HL-60 (cell line): ENCODE measurements at regions not wholly inside any gene's neighbourhood (a gene's known extent, or its start where the extent isn't known, plus 50 kb on each side); places are given as distances from the start of the nearest gene placed in this dataset.
"Not testable (repeated sequence)": the region's sequence is repeated elsewhere in the genome, so short reads cannot be mapped to it uniquely, and the experiment has no call there.

Experiments used
- DNase-seq, 2 experiments: peaks; one replicate each; pipeline ENCODE4 v3.0.0-alpha.2; 2010 to 2020; ENCODE audit warnings: low read depth in 1 of 2, low spot score in 1 of 2
- H3K27ac ChIP-seq: fragments of 250-450 bp; sonication (Bioruptor Pico); replicated peaks from 2 replicates; pipeline ENCODE4 v1.5.1; 2020; ENCODE audit warnings: mild to moderate bottlenecking, moderate library complexity
- H3K27me3 ChIP-seq: fragments of 250-450 bp; sonication (Bioruptor Pico); 2 replicates; pipeline ENCODE4 v1.5.1; 2021; ENCODE audit warnings: mild to moderate bottlenecking, moderate library complexity; ENCODE audit not compliant: insufficient read depth, poor library complexity, severe bottlenecking
- H3K4me3 ChIP-seq: replicated peaks from 2 replicates; pipeline ENCODE4 v1.5.1; 2011; ENCODE audit warnings: mild to moderate bottlenecking, control low read depth, low read length; ENCODE audit not compliant: insufficient read depth
- GABPA ChIP-seq: IDR thresholded peaks from 2 replicates; pipeline ENCODE4 v1.6.1; 2012; ENCODE audit warnings: low read depth
- POLR2AphosphoS5 ChIP-seq: IDR thresholded peaks from 2 replicates; pipeline ENCODE4 v1.6.1; 2012; ENCODE audit warnings: low read depth
- SPI1 ChIP-seq: IDR thresholded peaks from 2 replicates; pipeline ENCODE4 v1.6.1; 2012; ENCODE audit warnings: low read depth, mild to moderate bottlenecking, borderline replicate concordance
- TF ChIP-seq, protein P1 (sequence below): IDR thresholded peaks from 2 replicates; pipeline ENCODE4 v1.6.1; 2012; ENCODE audit warnings: low read depth; ENCODE audit not compliant: insufficient replicate concordance
- TF ChIP-seq, protein P2 (sequence below): IDR thresholded peaks from one replicate; pipeline ENCODE4 v1.5.1; 2011; ENCODE audit warnings: low read length, control low read depth, inconsistent platforms; ENCODE audit not compliant: insufficient read depth

DNA sequence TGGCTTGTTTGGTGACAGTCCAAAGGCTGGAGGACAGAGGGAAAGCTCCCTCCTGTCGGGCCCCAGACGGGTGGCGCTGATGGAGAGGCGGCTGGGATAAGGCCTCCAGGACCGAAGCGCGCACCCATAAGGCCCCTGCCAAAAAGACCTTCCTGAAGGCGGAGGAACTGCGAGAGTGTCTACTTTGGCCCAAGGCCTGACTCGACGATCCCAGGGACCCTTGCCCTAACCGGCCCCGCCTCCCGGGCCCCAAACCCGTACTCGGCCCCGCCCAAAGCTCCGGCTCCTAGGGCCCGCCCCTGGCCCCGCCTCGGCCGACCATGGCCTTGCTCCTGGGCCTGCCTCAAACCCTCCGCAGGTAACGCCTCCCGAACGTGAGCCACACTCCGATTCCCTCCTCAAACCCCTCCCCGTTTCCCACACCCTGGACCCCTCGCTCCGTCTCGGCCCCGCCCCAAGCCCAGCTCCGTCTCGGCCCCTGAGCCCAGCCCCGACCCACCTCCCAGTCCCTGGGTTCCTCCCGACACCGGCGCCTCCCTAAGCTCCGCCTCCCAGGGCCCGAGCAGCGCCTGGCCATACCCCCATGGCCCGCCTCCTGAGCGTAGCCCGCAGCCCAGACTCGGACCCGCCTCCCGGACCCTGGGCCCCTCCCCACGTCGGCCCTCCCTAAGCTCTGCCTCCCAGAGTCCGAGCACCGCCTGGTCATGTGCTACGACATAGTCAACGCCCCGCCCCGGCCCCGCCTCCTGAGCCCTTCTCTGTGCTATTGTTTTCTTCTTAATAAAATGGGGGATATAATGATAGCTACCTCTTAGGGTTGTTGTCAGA, 90.0 kb upstream of the DRD5 start:
- peak; percentile 34 to 63 for DNase-seq
- no peak for TF ChIP-seq SPI1
- TF ChIP-seq GABPA, result no peak
- TF ChIP-seq, protein P1, sequence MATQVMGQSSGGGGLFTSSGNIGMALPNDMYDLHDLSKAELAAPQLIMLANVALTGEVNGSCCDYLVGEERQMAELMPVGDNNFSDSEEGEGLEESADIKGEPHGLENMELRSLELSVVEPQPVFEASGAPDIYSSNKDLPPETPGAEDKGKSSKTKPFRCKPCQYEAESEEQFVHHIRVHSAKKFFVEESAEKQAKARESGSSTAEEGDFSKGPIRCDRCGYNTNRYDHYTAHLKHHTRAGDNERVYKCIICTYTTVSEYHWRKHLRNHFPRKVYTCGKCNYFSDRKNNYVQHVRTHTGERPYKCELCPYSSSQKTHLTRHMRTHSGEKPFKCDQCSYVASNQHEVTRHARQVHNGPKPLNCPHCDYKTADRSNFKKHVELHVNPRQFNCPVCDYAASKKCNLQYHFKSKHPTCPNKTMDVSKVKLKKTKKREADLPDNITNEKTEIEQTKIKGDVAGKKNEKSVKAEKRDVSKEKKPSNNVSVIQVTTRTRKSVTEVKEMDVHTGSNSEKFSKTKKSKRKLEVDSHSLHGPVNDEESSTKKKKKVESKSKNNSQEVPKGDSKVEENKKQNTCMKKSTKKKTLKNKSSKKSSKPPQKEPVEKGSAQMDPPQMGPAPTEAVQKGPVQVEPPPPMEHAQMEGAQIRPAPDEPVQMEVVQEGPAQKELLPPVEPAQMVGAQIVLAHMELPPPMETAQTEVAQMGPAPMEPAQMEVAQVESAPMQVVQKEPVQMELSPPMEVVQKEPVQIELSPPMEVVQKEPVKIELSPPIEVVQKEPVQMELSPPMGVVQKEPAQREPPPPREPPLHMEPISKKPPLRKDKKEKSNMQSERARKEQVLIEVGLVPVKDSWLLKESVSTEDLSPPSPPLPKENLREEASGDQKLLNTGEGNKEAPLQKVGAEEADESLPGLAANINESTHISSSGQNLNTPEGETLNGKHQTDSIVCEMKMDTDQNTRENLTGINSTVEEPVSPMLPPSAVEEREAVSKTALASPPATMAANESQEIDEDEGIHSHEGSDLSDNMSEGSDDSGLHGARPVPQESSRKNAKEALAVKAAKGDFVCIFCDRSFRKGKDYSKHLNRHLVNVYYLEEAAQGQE, result no peak
- no peak for TF ChIP-seq POLR2AphosphoS5
- TF ChIP-seq, protein P2, sequence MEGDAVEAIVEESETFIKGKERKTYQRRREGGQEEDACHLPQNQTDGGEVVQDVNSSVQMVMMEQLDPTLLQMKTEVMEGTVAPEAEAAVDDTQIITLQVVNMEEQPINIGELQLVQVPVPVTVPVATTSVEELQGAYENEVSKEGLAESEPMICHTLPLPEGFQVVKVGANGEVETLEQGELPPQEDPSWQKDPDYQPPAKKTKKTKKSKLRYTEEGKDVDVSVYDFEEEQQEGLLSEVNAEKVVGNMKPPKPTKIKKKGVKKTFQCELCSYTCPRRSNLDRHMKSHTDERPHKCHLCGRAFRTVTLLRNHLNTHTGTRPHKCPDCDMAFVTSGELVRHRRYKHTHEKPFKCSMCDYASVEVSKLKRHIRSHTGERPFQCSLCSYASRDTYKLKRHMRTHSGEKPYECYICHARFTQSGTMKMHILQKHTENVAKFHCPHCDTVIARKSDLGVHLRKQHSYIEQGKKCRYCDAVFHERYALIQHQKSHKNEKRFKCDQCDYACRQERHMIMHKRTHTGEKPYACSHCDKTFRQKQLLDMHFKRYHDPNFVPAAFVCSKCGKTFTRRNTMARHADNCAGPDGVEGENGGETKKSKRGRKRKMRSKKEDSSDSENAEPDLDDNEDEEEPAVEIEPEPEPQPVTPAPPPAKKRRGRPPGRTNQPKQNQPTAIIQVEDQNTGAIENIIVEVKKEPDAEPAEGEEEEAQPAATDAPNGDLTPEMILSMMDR, result no peak
- Histone ChIP-seq H3K27ac (no peak overlapping the region), H3K4me3 (peak overlapping the region; percentile 48), H3K27me3 (no peaks in the 10 kb centered on the region)

DNA sequence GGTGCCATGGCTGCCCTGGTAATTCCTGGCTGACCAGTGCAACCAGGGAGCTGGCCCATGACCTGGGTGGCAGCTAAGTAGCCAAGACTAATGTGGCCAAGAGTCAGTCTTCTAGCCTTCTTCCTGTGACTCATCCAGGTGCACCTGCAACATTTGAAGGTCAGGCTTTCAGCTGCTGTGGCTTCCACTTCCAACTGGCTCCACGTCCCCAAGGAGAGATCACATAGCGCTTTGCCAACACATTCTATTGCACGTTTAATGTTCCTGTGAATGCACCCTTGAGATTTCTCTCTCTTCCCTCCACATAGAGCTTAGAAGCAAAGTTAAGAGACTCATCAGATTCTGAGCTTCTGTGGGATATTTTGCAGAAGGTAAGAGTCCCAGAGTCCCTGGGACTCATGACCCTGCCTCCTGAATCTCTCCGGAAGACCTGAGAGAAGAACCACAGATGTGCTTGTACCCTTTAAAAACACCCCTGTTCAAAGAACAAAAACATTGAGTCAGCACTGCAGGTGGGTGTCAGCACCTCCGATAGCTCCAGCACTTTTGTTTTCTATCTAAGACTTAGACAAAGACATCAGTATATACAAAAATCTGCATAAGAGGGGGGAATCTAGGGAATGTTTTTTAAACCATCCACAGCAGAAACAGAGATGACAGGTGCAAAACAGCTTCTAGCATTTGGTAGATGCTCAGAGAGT, 88.5 kb upstream of the DRD5 start:
- DNase-seq, H3K27ac ChIP-seq, H3K4me3 ChIP-seq, H3K27me3 ChIP-seq: not testable (repeated sequence)

DNA sequence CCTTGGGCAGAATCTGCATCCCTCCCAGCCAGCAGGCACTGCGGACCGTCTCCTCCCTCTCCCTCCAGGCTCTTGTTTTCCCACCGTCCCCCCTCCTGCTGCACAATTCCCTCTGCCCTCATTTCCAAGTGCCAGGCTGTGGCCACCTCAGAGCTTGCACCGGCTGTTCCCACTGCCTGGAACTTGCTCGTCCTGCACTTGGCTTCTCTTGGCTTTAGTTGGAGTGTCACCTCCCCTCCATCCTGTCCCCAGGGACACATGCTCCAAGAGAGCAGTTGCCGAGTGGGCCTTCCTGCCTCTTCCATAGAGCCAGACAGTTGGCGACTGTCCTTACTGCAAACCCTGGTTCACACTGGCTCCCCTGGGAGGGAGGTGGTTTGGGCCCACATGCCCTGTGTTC, 87.0 kb upstream of the DRD5 start:
- H3K27me3 ChIP-seq, H3K27ac ChIP-seq, DNase-seq, H3K4me3 ChIP-seq: not testable (repeated sequence)

DNA sequence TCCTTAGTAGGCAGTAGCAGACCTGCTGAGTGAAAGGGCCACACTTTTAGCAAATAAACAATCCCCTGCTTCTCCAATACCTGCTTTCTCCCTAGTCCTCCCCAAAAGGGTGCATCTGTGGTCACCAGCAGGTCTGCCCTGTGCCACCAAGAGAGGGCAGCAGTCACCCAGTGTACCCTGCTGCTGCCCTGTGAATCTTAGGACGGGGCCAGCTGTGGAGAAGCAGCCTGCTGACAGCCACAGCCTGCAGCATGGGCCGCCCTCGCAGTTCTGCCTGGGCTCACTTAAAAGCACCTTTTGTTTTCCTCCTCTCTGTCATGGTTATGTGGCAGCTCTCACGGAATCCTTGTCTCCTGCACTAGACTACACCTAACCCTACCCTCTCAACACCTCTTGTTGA, 85.4 kb upstream of the DRD5 start:
- DNase-seq, result peak in 1 of 2 experiments; percentile 36
- not testable (repeated sequence) for H3K4me3 ChIP-seq, H3K27ac ChIP-seq, H3K27me3 ChIP-seq

DNA sequence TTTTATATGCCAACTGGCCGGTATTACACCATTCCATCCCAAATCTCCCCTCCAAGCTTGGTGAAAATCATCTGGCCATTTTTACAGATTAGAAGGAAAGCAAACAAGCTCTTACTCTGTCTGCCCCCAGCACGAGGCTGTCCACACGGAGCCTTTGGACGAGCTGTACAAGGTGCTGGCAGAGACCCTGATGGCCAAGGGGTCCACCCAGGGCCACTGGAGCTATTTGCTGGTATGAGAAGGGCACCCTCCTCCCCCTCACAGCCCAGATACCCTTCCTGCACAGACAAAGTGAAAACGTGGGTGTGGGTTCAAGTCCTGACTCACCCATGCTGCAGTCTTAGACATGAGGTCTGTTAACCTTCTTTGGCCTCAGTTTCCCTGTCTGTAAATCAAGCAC, 84.9 kb upstream of the DRD5 start:
- DNase-seq, result not testable (repeated sequence)

DNA sequence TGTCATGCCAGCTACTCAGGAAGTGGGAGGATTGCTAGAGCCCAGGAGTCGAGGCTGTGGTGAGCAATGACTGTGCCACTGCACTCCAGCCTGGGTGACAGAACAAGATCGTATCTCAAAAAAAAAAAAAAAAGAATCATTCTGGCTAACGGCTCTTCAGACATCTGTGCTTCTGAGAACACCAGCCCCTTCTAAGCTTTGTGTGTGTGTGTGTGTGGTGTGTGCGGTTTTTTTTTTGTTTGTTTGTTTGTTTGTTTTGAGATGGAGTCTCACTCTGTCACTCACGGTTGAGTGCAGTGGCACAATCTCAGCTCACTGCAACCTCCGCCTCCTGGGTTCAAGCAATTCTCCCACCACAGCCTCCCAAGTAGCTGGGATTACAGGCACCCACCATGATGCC, 79.4 kb upstream of the DRD5 start:
- DNase-seq, H3K4me3 ChIP-seq, H3K27ac ChIP-seq, H3K27me3 ChIP-seq: not testable (repeated sequence)

More for the DNA sequence above, 84.9 kb upstream of the DRD5 start:
- H3K27ac ChIP-seq, H3K27me3 ChIP-seq, H3K4me3 ChIP-seq: not testable (repeated sequence)

DNA sequence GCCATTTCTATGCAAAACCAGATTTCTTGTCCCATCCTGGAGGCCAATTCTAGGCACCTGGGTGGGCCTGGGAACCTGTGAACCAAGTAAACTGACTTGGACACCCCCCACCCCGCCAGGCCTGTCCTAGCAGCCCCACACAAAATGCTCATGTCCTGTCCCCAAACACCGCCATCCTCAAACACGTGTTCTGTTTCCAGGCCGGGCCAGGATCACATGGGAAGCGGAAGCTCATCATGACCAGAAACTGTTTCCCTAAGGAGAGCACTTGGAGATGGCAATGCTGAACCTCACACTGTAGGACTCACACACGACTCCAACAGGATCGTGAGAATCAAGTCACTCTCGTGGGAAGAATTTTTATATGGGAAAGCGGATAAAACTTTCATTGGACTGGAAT, 78.7 kb upstream of the DRD5 start:
- H3K27ac ChIP-seq, DNase-seq, H3K27me3 ChIP-seq, H3K4me3 ChIP-seq: not testable (repeated sequence)

DNA sequence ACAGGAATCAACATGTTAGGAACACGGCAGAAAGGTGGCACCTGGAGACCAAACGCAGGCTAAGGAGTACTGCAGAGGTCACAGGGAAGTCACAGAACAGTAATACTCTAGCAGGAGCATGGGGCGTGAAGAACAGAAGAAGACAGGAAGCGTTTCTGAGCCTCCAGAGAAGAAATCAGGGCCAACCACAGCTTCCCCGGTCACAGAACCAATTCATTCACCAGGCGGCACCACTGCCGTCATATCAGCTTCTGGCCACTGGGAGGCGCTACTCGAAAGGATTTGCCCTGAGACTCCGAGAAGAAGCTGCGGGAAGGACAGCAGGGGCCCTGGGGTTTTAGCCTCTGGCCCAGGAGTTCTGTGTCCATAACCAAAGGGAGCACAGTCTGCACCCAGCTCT, 78.0 kb upstream of the DRD5 start:
- DNase-seq, result peak; percentile 23 to 65
- Histone ChIP-seq H3K27ac (no peak overlapping the region), H3K27me3 (no peaks in the 10 kb centered on the region), H3K4me3 (no peak overlapping the region)
- TF ChIP-seq GABPA (no peak), POLR2AphosphoS5 (no peak), SPI1 (no peak)
- TF ChIP-seq, protein P1, result no peak
- TF ChIP-seq, protein P2, result peak; percentile 59
